CD4-positive, alpha-beta T cell treated with Interleukin-10 for 1 hour (primary cell): ENCODE measurements at regions not wholly inside any gene's neighbourhood (a gene's known extent, or its start where the extent isn't known, plus 50 kb on each side); places are given as distances from the start of the nearest gene placed in this dataset.
"Not testable (repeated sequence)": the region's sequence is repeated elsewhere in the genome, so short reads cannot be mapped to it uniquely, and the experiment has no call there.

ENCODE experiments used
- DNase-seq: peaks from one replicate; pipeline ENCODE4 v3.0.0-alpha.2; 2020

DNA sequence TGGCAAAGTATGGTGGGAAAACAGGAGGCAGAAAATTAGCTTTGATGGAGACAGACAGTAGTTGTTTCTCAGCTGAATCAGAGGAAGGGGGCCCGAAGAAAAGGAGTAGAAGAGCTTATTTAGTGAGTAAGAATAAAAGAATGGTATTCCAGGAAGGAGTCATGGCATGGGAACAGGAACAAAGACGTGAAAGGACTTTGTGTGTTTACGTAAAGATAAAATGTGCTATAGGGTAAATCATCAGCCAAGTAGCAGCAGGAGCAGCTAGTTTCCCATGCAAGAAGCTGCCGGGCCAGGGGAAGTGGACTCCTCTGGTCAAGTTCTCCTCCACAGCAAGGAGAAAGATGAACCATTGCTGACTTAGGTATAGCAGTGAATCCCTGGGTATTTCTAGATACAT lies 454.5 kb downstream of the HINT1 start:
- no peak for DNase-seq

DNA sequence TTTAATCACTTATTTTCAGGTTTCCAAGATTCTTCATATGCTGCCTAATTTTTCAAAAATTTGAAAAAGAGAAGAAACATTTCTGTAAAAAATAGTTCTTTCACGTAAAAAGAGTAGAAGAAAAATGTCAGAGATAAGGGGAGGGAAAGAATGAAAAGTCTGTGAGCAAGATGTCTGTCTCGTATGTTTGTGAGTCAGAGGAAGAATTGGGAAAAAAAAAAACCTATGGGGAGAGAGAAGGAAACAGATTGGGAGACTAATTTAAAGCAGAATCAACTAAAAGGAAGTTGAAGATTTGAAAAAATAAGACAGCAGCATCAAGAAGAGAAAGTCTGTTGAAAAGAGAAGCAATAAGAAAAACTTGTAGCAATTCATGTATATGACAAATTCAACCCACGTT lies 456.3 kb downstream of the HINT1 start:
- DNase-seq, result no peak

DNA sequence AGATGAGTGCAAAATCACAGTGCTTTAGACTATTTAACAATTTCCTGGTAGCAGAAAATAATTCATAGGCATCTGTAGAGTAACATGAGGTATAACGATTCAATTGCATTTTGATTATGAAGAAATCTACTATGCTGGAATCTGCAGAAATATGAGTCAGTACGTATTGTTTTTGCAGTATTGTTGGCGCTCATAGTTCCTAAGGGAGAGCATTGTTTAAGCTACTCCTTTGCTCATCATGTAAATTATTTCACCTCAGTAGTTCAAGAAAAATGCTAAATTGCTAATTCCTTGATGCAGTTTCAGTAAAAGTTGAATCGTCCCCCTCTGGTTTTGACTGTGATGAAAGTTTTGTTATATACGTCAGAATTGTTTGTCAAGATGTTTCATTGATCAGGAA lies 458.4 kb downstream of the HINT1 start:
- no peak for DNase-seq

DNA sequence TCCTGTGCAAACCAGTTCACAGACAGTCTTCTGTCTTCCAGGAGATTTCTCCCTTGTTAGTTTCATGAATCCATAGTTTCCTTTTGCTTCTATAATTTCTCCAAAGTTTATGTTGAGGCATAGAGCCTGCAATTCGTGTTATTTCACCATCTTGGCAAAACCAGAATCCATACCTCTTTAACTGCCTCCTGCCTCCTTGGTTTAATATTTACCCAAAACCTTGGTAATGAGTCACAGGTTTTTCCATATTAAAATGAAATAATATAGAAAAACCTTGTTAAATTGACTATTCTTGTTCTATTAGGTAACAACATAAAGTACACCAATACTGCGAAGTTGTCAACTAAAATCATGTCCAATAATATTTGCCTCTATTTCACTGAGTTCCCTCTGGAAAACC lies 459.7 kb downstream of the HINT1 start:
- DNase-seq, result no peak

GRCh38 chr5:130693509-130693908 lies 471.5 kb downstream of the HINT1 start:
- no peak for DNase-seq

DNA sequence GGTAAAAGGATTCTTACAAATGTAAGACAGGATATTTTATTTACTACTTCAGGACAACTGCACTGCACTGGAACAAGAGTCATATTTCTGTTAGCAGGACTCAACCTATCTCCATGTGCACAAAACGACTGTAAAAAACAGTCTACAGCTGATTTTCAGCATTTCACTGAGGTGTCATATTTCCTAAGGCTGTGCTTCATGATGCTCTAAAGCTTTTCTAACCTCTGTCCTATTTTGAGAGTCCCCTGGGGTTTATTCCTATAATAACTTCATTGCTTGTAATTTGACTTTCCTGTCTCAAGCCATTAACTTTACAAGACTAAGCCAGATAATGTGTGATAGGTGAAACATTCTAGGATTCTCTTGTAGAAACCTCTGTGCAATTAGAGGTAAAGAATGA lies 472.3 kb downstream of the HINT1 start:
- no peak for DNase-seq

DNA sequence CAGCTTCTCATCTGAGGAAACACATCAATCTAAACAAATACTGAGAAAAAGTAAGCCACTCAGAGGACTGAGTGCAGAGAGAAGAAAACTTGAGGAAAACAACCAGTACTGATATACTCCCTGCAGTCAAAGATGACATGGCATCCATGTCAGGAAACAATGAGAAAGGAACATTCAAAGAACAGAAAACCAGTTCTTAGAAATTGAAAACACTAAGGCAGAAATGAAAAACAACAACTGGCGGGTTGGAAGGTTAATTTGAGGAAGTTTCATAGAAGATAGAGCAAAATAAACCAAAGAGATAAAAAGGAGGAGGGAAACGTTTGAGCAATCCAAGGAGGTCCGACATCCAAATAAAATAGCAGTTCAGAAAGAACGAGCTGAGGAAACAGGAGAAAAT lies 475.2 kb downstream of the HINT1 start:
- no peak for DNase-seq

DNA sequence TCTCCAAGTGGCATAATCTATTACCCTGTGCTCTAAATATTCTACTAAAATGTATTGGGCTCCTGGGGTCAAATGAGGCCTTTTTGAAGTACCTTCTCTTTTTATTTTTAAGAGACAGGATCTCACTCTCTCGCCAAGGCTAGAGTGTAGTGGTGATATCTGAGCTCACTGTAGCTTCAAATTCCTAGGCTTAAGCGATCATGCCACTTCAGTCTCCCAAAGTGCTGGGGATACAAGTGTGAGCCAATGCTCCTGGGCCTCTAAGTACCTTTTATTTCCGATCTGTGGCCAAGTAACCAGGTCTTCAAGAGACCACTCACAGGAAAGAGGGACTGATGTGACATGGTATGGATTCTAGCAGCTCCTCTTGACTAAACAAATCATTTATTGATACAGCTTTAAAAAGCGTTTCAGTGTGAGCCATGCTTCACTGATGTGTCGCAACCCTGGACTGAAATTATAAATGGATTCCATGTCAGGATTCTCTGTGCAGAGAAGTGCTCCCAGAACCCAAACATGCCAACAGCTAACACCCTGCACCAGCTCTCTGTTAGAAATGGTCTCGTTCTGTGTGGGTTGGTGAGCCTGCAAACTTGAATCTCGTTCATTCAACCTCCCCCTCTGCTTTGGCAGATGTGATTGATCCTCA lies 477.8 kb downstream of the HINT1 start:
- no peak for DNase-seq

DNA sequence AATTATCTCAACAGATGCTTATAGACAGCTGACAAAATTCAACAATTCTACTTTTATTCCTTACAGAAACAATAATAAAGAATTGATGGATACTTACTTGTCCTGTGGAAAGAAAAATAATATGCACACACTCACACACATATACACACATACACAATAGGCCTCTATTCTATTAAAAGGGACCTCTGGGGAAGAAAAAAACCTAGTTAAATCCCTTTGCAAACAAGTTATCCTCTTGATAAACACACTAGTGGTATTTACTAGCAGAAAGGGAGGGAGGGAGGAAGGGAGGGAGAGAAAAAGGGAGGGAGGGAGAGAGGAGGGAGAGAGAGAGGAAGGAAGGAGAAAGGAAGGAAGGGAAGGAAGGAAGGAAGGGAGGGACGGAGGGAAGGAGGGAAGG lies 486.4 kb downstream of the HINT1 start:
- DNase-seq, result no peak

DNA sequence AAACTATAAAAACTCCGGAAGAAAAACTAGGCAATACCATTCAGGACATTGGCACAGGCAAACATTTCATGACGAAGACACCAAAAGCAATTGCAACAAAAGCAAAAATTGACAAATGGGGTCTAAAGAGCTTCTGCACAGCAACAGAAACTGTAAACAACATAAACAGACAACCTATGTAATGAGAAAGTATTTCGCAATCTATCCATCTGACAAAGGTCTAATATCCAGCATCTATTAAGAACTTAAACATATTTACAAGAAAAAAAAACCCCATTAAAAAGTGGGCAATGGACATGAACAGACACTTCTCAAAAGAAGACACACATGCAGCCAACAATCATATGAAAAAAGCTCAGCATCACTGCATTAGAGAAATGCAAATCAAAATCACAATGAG lies 498.6 kb downstream of the HINT1 start:
- no peak for DNase-seq

DNA sequence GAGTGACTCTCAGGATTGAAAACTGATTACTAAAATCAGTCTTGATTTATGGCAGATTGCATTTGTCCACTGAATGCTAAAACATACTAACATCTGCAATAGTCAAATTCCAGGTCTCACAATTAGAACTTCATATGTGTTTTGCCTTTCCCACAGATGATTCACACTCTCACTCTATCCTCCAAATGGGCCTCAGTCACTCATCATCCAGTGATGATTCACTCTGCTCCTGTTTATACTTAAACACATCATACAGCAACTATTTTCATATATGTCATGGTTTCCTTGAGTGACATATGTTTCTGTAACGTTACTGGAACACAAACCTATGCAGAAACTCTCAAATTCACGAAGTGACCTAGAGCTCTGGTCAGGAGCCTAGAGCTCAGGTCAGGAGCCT lies 512.9 kb downstream of the HINT1 start:
- no peak for DNase-seq

DNA sequence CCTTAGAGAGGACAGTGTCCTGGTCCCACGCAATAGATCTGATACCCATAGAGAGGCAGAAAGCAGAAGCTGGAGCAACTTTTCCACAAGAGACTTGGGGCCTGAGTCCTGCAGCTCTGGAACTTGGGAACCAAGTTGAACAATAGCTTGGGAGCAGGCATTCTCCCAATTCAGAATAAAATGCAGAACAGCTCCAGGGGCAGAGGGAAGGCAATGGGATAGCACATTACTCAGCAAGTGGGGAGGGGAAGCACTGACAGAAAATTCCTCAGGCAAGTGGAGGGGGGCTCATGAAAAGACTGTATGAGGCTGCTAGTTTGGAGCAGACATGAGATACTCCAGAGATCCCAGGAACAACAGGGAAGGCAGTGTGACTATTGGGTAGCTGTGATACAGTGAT lies 513.6 kb downstream of the HINT1 start:
- no peak for DNase-seq

GRCh38 chr5:130643321-130643720 lies 521.7 kb downstream of the HINT1 start:
- no peak for DNase-seq

DNA sequence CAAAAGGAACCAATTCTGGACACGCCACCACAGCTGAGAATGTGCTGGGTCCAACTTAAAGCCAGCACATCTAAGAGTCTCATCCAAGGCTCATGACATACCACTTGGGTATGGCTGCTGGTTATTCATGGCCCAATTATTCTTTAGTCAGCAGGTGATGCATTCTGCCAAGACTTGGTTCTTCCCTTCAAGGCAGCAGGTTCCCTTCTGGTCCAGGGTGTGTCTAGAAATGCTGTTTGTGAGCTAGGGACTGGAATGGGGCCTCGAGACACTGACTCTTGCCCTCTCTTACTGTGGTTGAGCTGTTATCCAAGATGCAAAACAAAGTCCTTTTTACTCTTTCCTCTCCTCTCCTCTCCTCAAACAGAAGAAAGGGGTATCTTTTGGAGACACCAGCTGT lies 522.6 kb downstream of the HINT1 start:
- DNase-seq, result no peak

- DNase-seq, result no peak
Measured at GRCh38 chr5:130627145-130627544, 537.9 kb downstream of the HINT1 start.

GRCh38 chr5:130624805-130625204 lies 540.3 kb downstream of the HINT1 start:
- no peak for DNase-seq

DNA sequence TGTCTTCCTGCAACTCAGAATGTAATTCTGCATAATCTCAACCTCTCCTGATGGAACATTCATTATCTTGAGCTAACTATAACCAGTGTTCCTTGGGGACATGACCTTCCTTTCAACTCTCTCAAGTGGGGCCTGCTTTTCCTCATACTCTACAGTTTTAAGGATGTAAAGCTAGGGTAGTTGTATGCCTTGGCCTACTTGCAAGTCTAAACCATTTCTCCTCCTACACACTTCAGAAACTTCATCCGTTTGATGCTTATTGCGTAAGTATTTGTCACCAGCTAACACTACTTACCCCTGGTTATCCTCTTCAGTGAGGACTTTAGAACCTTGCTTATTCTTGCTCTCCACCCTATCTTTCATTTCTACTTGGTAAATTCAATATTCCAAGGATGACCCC lies 548.9 kb downstream of the HINT1 start:
- no peak for DNase-seq

- no peak for DNase-seq
Measured at GRCh38 chr5:130605234-130605633, 559.8 kb downstream of the HINT1 start.

DNA sequence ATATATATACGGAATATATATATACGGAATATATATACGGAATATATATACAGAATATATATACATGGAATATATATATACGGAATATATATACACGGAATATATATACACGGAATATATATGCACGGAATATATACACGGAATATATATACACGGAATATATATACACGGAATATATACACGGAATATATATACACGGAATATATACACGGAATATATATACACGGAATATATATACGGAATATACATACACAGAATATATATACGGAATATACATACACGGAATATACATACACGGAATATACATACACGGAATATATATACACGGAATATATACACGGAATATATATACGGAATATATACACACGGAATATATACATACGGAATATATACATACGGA lies 568.4 kb downstream of the HINT1 start:
- DNase-seq, result not testable (repeated sequence)

- DNase-seq, result no peak
Measured at GRCh38 chr5:130580264-130580663, 584.8 kb downstream of the HINT1 start.

GRCh38 chr5:130578354-130578753 lies 586.7 kb downstream of the HINT1 start:
- no peak for DNase-seq

- no peak for DNase-seq
Measured at GRCh38 chr5:130571076-130571475, 594.0 kb downstream of the HINT1 start.

- DNase-seq, result no peak
Measured at GRCh38 chr5:130568791-130569190, 596.3 kb downstream of the HINT1 start.

DNA sequence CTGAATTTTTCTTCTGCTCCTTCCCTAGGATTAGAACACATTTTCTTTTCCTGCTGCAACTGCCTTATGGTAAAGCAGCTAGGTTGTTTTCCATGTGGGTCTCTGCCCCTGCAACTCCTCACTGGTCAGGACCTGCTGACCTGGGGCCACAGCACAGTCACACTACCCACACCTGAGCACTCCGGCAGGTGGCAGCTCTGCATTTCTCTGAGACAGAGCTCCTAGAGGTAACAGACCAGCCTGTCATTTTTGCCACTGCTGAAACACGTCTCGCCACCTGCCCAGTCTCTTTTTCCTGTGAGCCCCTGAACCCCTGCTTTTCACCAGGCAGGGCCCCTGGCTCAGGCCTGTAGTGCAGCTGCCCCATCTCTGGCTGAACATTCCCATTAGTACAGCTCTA lies 609.6 kb downstream of the HINT1 start:
- no peak for DNase-seq

- no peak for DNase-seq
Measured at GRCh38 chr5:130550562-130550928, 614.5 kb downstream of the HINT1 start.
